SKM-1 treated with dmso at 0.1 percent for 144 hours (cell line): ENCODE measurements at regions not wholly inside any gene's neighbourhood (a gene's known extent, or its start where the extent isn't known, plus 50 kb on each side); places are given as distances from the start of the nearest gene placed in this dataset.
"Not testable (repeated sequence)": the region's sequence is repeated elsewhere in the genome, so short reads cannot be mapped to it uniquely, and the experiment has no call there.

Experiments used
- DNase-seq: peaks from one replicate; lab custom pipeline; 2025; ENCODE audit not compliant: unreplicated experiment; lab: John Stamatoyannopoulos, UW

DNA sequence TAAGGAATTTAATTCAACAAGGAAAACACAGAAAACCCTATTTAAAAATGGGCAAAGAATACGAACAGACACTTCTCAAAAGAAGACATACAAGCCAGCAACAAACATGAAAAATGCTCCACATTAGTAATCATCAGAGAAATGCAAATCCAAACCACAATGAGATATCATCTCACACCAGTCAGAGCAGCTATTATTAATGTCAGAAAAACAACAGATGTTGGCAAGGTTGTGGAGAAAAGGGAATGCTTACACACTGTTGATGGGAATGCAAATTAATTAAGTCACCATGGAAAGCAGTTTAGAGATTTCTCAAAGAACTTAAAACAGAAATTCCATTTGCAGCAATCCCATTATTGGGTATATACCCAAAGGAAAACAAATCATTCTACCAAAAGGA lies 55.2 kb downstream of the GCC1 start:
- no peak for DNase-seq

GRCh38 chr7:127527561-127527960 lies 57.8 kb downstream of the GCC1 start:
- DNase-seq = no peak

DNA sequence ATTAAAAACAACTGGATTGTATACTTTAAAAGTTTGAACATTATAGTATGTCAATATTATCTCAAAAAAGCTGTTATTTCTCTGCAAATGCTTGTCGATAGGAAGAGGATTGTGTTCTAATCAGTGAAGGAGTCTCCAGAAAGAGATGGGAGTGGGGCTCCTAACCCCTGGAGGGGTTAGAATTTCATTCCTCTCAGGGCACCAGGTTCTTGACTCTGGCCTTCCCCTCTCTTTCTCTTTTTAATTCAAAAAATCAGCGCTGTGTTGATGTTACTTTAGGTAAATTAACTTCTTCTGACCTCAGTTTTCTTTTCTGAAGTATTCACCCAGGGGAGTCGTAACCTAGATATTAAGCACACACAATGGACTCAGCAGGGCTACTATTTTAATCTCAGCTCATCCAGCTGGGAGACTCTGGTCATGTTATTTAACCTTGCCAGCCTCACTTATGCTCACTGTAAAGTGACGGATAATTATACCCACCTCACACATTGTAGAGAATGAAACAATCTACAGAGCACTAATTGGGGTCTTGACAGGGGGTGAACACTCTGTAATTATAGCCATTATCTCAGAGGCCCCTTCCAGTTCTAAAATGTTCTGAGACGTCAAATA lies 59.4 kb downstream of the GCC1 start:
- no peak for DNase-seq

GRCh38 chr7:127516320-127516719 lies 69.1 kb downstream of the GCC1 start:
- DNase-seq = no peak

DNA sequence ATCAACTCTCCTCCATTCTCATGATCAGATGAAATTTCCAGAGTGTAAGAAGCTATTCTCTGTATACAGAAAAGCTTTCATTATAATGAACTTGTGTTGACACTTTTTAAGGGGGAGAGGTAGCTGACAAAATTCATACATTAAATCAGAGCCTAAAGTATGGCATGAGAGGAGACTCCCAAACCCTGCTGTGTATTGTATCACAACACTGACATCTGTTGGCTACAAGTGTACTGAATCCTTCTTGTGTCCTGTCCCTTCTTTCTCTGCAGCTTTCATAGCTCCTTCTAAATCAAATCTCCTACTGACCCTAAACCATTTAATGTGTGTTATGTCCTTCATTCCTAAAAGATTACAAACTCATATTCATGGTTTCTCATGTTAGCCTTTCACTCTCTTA lies 70.9 kb downstream of the GCC1 start:
- DNase-seq = peak; percentile 14

DNA sequence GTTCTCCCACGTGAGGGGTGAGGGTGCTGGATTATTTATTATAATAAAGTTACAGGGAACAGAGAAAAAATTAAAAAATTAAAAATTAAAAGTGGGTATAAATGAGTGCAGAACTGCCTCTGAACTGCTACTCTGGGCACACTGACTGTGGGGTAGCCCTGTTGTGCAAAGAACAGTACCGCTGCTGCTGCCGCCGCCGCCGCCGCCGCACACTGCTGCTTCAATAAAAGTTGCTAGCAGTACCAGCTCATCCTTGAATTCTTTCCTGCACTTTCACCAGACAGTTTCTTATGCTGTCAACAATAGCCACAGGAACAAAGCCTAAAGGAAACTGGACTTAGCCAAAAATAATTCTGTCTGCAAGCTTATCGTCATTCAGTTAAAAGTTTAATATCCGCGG lies 72.1 kb downstream of the GCC1 start:
- DNase-seq = no peak

DNA sequence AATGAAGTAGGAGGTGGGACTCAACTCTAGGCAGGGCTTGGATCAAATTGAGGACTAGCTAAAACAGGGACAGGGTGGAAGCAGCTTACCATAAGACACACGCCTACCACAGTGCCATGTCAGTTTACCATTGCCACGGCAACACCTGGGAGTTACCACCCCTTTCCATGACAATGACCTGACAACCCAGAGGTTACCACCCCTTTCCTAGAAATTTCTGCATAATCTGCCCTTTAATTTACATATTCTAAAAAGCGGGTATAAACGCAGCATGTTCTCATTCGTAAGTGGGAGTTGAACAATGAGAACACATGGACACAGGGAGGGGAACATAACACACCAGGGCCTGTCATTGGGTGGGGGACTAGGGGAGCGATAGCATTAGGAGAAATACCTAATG lies 72.7 kb downstream of the GCC1 start:
- DNase-seq = no peak

DNA sequence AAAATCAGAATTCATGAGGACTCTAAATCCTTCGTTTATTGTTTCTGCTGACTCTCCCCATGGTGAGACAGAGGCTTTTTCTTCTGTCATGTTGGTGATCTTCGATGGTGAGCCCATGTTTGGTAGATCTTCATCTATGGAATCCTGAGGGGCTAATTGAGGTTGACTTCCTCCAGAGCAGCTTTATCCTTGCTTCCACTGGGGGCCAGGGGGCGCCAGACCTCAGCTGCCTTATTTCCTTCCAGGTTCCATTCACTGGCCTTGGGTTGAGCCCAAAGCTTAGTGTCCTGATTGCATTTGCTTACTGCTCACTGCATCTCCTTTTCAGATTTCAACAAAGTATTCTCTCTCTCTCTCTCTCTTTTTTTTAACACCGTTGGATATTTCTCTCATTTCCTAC lies 80.7 kb downstream of the GCC1 start:
- DNase-seq = no peak

DNA sequence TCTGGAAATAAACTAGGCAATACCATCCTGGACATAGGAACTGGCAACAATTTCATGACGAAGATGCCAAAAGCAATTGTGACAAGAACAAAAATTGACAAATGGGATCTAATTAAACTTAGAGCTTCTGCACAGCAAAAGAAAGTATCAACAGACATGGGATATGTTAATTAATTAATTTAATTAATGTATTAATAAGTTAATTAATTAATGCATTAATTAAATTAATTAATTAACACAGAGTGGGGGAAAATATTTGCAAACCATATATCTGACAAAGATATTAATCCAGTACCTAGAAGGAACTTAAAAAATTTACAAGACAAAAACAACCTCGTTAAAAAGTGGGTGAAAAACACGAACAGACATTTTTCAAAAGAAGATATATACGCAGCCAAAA lies 83.6 kb downstream of the GCC1 start:
- DNase-seq = no peak

DNA sequence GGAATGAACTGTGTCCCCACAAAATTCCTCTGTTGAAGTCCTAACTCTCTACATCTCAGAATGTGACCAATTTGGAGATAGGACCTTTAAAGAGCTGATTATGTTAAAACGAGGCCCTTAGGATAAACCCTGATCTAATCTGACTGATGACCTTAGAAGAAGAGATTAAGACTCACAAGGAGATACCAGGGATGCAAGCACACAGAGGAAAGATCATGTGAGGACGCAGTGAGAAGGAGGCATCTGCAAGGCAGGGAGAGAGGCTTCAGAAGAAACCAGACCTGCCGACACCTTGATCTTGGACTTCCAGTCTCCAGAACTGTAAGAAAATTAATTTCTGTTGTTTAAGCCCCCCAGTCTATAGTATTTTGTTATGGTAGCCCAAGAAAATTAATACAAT lies 94.9 kb upstream of the ZNF800 start:
- DNase-seq = no peak

DNA sequence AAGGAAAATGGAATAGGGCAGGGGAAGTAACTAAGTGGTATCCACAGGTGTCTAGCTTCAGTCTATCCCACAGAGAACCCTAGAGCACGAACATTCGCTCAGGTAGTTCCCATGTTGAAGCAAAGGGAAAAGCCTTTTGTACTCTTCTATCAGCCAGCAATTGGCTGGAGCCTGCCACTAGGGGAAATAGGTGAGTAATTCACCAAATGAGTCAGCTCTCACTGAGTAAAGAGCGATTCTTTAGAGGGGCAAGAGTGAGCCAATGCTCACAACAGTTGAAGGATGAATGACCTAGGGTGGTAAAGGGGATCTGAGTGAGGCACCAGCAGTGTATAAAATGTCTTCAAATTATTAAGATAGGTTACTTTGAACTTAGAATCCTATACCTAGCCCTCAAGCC lies 94.1 kb upstream of the ZNF800 start:
- no peak for DNase-seq

GRCh38 chr7:127485482-127485881 lies 93.0 kb upstream of the ZNF800 start:
- DNase-seq = no peak

GRCh38 chr7:127484954-127485353 lies 92.4 kb upstream of the ZNF800 start:
- no peak for DNase-seq

DNA sequence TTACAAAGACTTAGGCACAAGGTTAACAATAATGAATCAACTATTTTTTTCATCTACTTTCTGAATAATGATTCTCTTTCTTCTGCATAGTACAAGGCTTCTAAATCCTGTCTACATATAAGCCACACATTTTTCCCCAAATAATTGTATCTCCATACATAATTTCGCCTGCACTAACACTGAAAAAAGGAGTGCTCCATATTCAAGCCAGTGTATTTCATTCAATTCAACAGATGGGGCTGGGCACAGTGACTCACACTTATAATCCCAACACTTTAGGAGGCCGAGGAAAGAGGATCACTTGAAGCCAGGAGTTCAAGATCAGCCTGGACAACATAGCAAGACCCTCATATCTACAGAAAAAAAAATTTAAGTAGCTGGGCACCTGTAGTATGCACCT lies 86.0 kb upstream of the ZNF800 start:
- no peak for DNase-seq

DNA sequence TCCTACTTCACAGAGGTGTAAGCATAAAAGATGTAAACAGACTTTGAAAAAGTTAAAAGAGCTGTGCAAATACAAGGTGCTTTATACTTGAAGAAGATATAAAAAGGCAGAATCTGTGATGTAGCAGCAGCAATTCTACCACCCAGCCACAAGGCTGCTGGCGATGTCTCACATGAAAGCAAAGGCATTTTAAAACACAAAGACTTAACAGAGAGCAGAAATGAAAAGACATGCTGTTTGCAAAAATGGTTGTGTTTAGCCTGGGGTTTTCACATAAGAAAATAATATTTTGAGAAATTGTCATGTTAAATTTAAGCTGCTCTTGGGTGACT lies 85.5 kb upstream of the ZNF800 start:
- DNase-seq = no peak

- DNase-seq = no peak
Observed at GRCh38 chr7:127477295-127478023, 85.0 kb upstream of the ZNF800 start.

DNA sequence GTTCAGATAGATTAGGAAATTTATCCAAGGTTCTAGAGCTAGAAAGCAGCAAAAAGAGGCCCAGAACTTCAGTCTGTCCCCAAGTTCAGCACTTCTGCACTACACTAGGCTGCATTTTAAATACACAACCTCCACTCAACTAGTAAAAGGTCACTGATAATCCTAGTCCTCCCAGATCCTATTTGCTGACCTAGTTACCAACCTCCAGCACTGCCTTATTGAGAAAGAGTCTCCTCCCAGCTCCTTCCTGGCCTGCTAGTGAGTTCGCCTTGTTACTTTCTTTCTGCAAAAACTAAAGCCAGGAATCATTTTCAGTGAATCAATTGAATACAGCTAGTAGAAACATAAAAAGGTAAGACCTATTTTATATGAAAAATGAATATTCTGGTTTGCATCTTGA lies 84.1 kb upstream of the ZNF800 start:
- no peak for DNase-seq

- no peak for DNase-seq
Observed at GRCh38 chr7:127474457-127474856, 81.9 kb upstream of the ZNF800 start.

- no peak for DNase-seq
Observed at GRCh38 chr7:127473409-127473808, 80.9 kb upstream of the ZNF800 start.

DNA sequence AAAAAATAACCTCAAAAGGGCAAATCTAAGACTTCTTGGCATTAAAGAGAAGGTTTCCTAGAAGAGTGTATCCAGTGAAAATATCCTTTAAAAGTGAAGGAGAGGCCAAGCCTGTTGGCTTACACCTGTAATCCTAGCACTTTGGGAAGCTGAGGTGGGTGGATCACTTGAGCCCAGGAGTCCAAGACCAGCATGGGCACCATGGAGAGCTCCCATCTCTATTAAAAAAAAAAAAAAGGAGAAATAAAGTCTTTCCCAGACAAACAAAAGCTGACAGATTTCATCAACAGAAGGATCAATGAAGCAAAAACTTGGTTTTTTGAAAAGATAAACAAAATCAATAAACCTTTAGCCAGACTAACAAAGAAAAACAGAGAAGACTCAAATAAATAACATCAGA lies 67.6 kb upstream of the ZNF800 start:
- no peak for DNase-seq

DNA sequence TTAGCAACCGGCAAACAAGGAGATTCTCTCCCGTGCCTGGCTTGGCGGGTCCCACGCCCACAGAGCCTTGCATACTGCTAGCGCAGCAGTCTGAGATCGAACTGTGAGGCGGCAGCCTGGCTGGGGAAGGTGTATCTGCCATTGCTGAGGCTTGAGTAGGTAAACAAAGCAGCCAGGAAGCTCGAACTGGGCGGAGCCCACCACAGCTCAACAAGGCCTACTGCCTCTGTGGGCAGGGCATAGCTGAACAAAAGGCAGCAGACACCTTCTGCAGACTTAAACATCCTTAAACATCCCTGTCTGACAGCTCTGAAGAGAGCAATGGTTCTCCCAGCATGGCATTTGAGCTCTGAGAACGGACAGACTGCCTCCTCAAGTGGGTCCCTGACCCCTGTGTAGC lies 58.8 kb upstream of the ZNF800 start:
- DNase-seq = not testable (repeated sequence)

- DNase-seq = no peak
Observed at GRCh38 chr7:127448566-127448965, 56.1 kb upstream of the ZNF800 start.

- DNase-seq = peak; percentile 78
Observed at GRCh38 chr7:127447326-127447945, 54.9 kb upstream of the ZNF800 start.
